Heart left ventricle (tissue), 16 donors: ENCODE measurements at regions not wholly inside any gene's neighbourhood (a gene's known extent, or its start where the extent isn't known, plus 50 kb on each side); places are given as distances from the start of the nearest gene placed in this dataset.

ENCODE experiments used
- ATAC-seq, 4 donors: fragments of 200-7000 bp; cut with Tn5 transposase; one replicate each; pipeline ENCODE4 v1.9.1; 2020 to 2022; ENCODE audit warnings: moderate library complexity in 4 of 4, mild to moderate bottlenecking in 3 of 4, moderate number of reproducible peaks in 1 of 4
- DNase-seq, 5 donors: peaks; one replicate each; pipeline ENCODE4 v3.0.0-alpha.2; 2020
- H3K27ac ChIP-seq, 12 donors: fragments of 200-600 bp; sonication (generic) in 4 of 12; one replicate each; pipeline versions ENCODE4 v1.5.0 to v1.8.0; 2016 to 2022; ENCODE audit warnings: mild to moderate bottlenecking in 2 of 12
- H3K27me3 ChIP-seq, 9 donors: fragments of 200-600 bp; sonication (generic) in 2 of 9; one replicate each; pipeline versions ENCODE4 v1.5.1 to v1.8.0; 2016 to 2022; ENCODE audit warnings: mild to moderate bottlenecking in 3 of 9
- H3K36me3 ChIP-seq, 9 donors: fragments of 200-600 bp; sonication (generic) in 2 of 9; one replicate each; pipeline versions ENCODE4 v1.5.0 to v1.8.0; 2018 to 2022; ENCODE audit warnings: mild to moderate bottlenecking in 2 of 9
- H3K4me1 ChIP-seq, 12 donors: fragments of 200-600 bp; sonication (generic) in 4 of 12; one replicate each; pipeline versions ENCODE4 v1.5.0 to v1.8.0; 2016 to 2022; ENCODE audit warnings: mild to moderate bottlenecking in 3 of 12
- H3K4me3 ChIP-seq, 12 donors: fragments of 200-600 bp; sonication (generic) in 4 of 12; one replicate each; pipeline versions ENCODE4 v1.5.0 to v1.8.0; 2017 to 2022; ENCODE audit warnings: mild to moderate bottlenecking in 9 of 12, moderate library complexity in 4 of 12
- H3K9me3 ChIP-seq, 12 donors: fragments of 200-600 bp; sonication (generic) in 4 of 12; one replicate each; pipeline versions ENCODE4 v1.5.0 to v1.8.0; 2016 to 2022; ENCODE audit warnings: mild to moderate bottlenecking in 1 of 12
- POLR2A ChIP-seq, 2 donors: fragments of 450-650 bp; IDR thresholded peaks; one replicate each; pipeline ENCODE4 v1.6.1; 2017; ENCODE audit warnings: antibody characterized with exemption in 2 of 2, mild to moderate bottlenecking in 2 of 2, moderate library complexity in 2 of 2
- WGBS, 4 donors: extraction: QIAGEN DNeasy Blood & Tissue Kit in 2 of 4; methylation state at CpG; one replicate each; pipeline versions ENCODE4 v1.1.5 to v1.1.7; 2013 to 2018; 5-methylcytosine and 5-hydroxymethylcytosine counted together
- intact Hi-C, 10 donors: fragments of 100-400 bp; cut with DNase I; formaldehyde crosslinking; loops; one replicate each; pipeline versions ENCODE4 v1.11.1 to v1.14.2; 2022
- TF ChIP-seq, protein P1 (sequence below), 12 donors: fragments of 200-600 bp; sonication (generic) in 4 of 12; IDR thresholded peaks; one replicate each; pipeline versions ENCODE4 v1.5.0 to v1.8.0; 2018 to 2022; ENCODE audit warnings: antibody characterized with exemption in 12 of 12, mild to moderate bottlenecking in 5 of 12
- donor health status: ischemic (EF 13 %, LVEDD 7.1; RV severe dilation, severe dysfunction).
- donor health status: healthy with polysubstance abuse.
- donor health status: DM: no; HTN: yes; CAD: no.
- donor health status: DM: no; HTN: no; CAD: no.
- donor health status: ischemic (EF 25% LVEDD 6.9; RV normal size, moderate dysfunction).
- donor health status: ischemic (EF 25% LVEDD 5.7; RV mildly dilated, moderate dysfunction).
- donor health status: healthy.
- donor health status: DM: yes; HTN: yes; CAD: no.
- donor health status: ischemic (EF 35%, LVEDD 5.7; RV mildly dilated, moderate dysfunction).
- donor health status: nonischemic (EF 11% LVEDD 7.7; RV severe dilation, severe dysfunction).
- donor health status: DM: yes; HTN: yes; CAD: no.
- donor health status: PGD.
- donor health status: ischemic (EF 29% LVEDD 5.4; RV normal size, mild dysfunction).
- donor health status: nonischemic (EF 23%, LVEDD 6.1; RV moderate dilation, normal function).

DNA sequence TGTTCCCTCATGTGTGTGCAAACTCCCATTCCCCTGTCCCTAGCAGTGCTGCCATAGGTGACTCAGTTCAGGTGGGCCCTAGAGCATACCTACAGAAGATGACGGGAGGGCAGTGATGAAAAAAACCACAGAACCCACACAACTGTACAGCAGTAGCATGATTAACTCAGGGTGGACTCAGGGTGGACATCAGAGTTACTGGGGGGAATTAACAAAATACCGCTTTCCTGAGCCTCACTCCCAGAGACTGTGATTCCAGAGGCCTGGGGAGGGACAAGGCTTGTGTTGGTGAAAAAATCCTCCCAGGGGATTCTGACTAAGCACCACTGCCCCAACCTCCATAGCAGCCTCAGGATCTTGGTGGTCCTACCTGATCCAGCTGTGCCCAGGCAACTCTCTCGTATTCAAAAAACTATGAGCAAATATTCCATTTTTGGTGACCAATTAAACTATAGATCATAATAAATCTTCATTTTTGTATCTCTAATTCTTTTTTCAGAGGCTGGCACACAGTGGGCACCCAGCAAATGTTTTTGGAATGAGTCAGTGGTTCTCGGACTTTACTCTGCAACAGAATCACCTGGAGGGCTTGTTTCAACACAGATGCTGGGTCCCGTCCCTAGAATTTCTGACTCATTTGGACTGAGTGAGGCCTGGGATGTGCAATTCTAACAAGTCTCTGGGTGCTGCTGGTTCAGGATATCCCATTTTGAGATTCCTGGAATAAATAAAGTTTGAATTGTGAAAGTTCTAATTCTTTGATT, 84.1 kb upstream of the NABP1 start:
- Histone ChIP-seq H3K4me3 (no peak overlapping the region), H3K27me3 (peaks cover 0 to 12% (median 0%) of the 10 kb centered on the region in 9 donors), H3K36me3 (no peaks in the 10 kb centered on the region), H3K27ac (no peak overlapping the region), H3K4me1 (no peaks in the 10 kb centered on the region), H3K9me3 (peaks cover 0 to 8% (median 0%) of the 10 kb centered on the region in 12 donors)
- ATAC-seq = no peak
- intact Hi-C loops = no loop called here
- no peak for DNase-seq
- 70 to 82% (median 73%) methylated on average over 5 of the region's 5 CpGs for WGBS, 4 donors
- TF ChIP-seq POLR2A (IDR thresholded peaks at IDR 0.05) = no peak
- TF ChIP-seq, protein P1, sequence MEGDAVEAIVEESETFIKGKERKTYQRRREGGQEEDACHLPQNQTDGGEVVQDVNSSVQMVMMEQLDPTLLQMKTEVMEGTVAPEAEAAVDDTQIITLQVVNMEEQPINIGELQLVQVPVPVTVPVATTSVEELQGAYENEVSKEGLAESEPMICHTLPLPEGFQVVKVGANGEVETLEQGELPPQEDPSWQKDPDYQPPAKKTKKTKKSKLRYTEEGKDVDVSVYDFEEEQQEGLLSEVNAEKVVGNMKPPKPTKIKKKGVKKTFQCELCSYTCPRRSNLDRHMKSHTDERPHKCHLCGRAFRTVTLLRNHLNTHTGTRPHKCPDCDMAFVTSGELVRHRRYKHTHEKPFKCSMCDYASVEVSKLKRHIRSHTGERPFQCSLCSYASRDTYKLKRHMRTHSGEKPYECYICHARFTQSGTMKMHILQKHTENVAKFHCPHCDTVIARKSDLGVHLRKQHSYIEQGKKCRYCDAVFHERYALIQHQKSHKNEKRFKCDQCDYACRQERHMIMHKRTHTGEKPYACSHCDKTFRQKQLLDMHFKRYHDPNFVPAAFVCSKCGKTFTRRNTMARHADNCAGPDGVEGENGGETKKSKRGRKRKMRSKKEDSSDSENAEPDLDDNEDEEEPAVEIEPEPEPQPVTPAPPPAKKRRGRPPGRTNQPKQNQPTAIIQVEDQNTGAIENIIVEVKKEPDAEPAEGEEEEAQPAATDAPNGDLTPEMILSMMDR (IDR thresholded peaks at IDR 0.05) = no peak

DNA sequence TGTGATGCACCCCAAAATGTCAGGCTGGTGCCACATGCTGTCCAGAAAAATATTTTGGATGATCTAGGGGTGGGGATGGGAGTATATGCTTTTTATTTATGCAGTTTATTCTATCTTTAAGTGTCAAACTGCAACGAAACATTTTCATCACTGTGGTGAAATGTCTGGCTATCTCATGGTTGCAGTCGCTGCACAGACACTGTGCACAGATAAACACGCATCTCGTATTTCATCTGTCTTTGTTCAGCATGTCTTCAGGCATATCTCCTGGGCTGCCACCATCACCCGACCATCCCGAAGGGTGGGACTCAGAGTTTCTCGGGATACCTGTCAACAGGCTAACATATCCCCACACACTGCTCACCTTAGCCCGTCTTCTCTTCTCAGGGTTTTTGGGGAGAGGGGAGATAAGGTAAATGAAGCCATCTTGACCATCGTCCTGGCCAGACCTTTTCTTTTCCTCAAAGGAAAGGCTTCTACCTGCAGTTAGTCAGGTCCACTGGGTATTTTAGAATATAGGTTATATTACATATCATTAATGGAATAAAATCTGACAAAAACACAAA, 80.7 kb upstream of the NABP1 start:
- H3K4me1 ChIP-seq = no peaks in the 10 kb centered on the region
- no peak for TF ChIP-seq POLR2A (IDR thresholded peaks at IDR 0.05)
- TF ChIP-seq, protein P1 (IDR thresholded peaks at IDR 0.05) = no peak
- H3K9me3 ChIP-seq = peaks cover 0 to 5% (median 0%) of the 10 kb centered on the region in 12 donors
- no peak for DNase-seq
- peaks cover 0 to 12% (median 0%) of the 10 kb centered on the region in 9 donors for H3K27me3 ChIP-seq
- H3K4me3 ChIP-seq = no peak overlapping the region
- H3K27ac ChIP-seq = no peak overlapping the region
- intact Hi-C loops = no loop called here
- no peak for ATAC-seq
- no peaks in the 10 kb centered on the region for H3K36me3 ChIP-seq
- WGBS, 4 donors = 53 to 62% (median 58%) methylated on average over 9 of the region's 9 CpGs

DNA sequence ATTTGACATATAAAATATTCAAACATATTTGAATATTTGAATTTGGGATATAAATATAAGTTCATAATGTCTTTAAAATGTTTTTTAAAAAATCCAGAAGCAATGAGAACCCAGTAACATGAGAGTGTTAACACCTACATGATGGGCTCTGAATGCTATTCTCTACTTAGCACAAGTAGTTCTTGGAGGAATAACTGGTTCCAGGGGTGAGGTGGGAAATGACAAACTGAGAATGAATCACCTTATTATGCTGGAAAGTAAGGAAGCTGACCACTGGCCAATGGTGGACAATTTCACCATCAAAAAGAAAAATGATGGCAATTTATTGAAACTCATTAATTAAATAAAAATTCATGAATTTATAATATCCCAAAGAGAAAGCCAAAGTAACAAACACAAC, 79.6 kb upstream of the NABP1 start:
- TF ChIP-seq POLR2A (IDR thresholded peaks at IDR 0.05) = no peak
- TF ChIP-seq, protein P1 (IDR thresholded peaks at IDR 0.05) = no peak
- H3K4me3 ChIP-seq = no peak overlapping the region
- intact Hi-C loops = no loop called here
- ATAC-seq (no peak), DNase-seq (no peak)
- no peaks in the 10 kb centered on the region for H3K36me3 ChIP-seq
- H3K27ac ChIP-seq = no peak overlapping the region
- no peaks in the 10 kb centered on the region for H3K9me3 ChIP-seq
- H3K27me3 ChIP-seq = peaks cover 0 to 12% (median 0%) of the 10 kb centered on the region in 9 donors
- H3K4me1 ChIP-seq = no peaks in the 10 kb centered on the region

DNA sequence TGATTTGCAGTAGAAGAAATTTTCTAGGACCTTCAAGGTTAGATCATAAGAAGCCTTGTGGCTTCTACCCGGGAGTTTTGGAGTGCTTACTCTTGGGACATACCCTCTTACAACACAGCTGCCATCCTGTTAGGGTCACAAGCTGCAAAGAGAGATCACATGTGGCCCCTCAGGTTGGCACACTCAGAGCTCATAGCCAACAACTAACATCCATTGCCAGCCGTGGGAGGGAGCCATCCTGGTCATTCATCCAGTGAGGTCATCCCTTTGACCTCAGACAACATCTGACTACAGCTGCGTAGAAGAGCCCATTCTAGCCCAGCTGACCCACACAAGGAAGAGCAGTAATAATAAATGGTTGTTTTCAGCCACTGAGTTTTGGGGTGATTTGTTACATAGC, 76.9 kb upstream of the NABP1 start:
- 64 to 79% (median 73%) methylated on average over 3 of the region's 3 CpGs for WGBS, 4 donors
- ATAC-seq (no peak), DNase-seq (no peak)
- no peak for TF ChIP-seq POLR2A (IDR thresholded peaks at IDR 0.05)
- TF ChIP-seq, protein P1 (IDR thresholded peaks at IDR 0.05) = no peak
- Histone ChIP-seq H3K9me3 (no peaks in the 10 kb centered on the region), H3K36me3 (no peaks in the 10 kb centered on the region), H3K27ac (no peak overlapping the region), H3K27me3 (peaks cover 0 to 12% (median 0%) of the 10 kb centered on the region in 9 donors), H3K4me3 (no peak overlapping the region), H3K4me1 (no peaks in the 10 kb centered on the region)
- intact Hi-C loops = no loop called here
